Fibroblast of lung (primary cell): ENCODE measurements at regions not wholly inside any gene's neighbourhood (a gene's known extent, or its start where the extent isn't known, plus 50 kb on each side); places are given as distances from the start of the nearest gene placed in this dataset.
"Not testable (repeated sequence)": the region's sequence is repeated elsewhere in the genome, so short reads cannot be mapped to it uniquely, and the experiment has no call there.

ENCODE experiments used
- DNase-seq, 2 donors: peaks; one replicate each; pipeline versions ENCODE4 v3.0.0 to v3.0.0-alpha.2; 2010; ENCODE audit warnings: low read depth in 2 of 2
- H2AFZ ChIP-seq: 2 replicates; pipeline ENCODE4 v1.5.1; 2012; ENCODE audit warnings: low read length, control low read depth, inconsistent platforms
- H3K27ac ChIP-seq: 2 replicates; pipeline ENCODE4 v1.5.1; 2011; ENCODE audit warnings: low read length, control low read depth; ENCODE audit not compliant: insufficient read depth
- H3K27me3 ChIP-seq: 2 replicates; pipeline ENCODE4 v1.5.1; 2011; ENCODE audit warnings: mild to moderate bottlenecking, low read length; ENCODE audit not compliant: control insufficient read depth, insufficient read depth
- H3K36me3 ChIP-seq: 2 replicates; pipeline ENCODE4 v1.5.1; 2011; ENCODE audit warnings: low read length; ENCODE audit not compliant: control insufficient read depth, insufficient read depth
- H3K4me1 ChIP-seq: 2 replicates; pipeline ENCODE4 v1.5.1; 2011; ENCODE audit warnings: low read length; ENCODE audit not compliant: control insufficient read depth, insufficient read depth; ENCODE audit errors: extremely low read depth
- H3K4me2 ChIP-seq: 2 replicates; pipeline ENCODE4 v1.5.1; 2011; ENCODE audit warnings: low read length, control low read depth; ENCODE audit not compliant: insufficient read depth; ENCODE audit errors: extremely low read depth
- H3K4me3 ChIP-seq, 4 experiments: fragments of 200-600 bp in 1 of 4; sonication (generic) in 1 of 4; replicated peaks in 1 of 4; 2 replicates each; pipeline ENCODE4 v1.5.1; 2011 to 2016; ENCODE audit warnings: low read length in 4 of 4, low read depth in 3 of 4, mild to moderate bottlenecking in 3 of 4, control low read depth in 2 of 4, inconsistent platforms in 1 of 4, mixed read lengths in 1 of 4; ENCODE audit not compliant: insufficient read depth in 1 of 4; ENCODE audit errors: control extremely low read depth in 1 of 4
- H3K79me2 ChIP-seq: 2 replicates; pipeline ENCODE4 v1.5.1; 2012; ENCODE audit warnings: mild to moderate bottlenecking, low read length, inconsistent platforms; ENCODE audit not compliant: control insufficient read depth, insufficient read depth
- H3K9ac ChIP-seq: 2 replicates; pipeline ENCODE4 v1.5.1; 2011; ENCODE audit warnings: mild to moderate bottlenecking, low read length, control low read depth; ENCODE audit not compliant: insufficient read depth
- H3K9me3 ChIP-seq: 2 replicates; pipeline ENCODE4 v1.5.1; 2012; ENCODE audit warnings: low read depth, low read length; ENCODE audit not compliant: control insufficient read depth, insufficient read depth
- H4K20me1 ChIP-seq: 2 replicates; pipeline ENCODE4 v1.5.1; 2011; ENCODE audit warnings: low read length; ENCODE audit not compliant: control insufficient read depth, insufficient read depth; ENCODE audit errors: extremely low read depth
- CTCF ChIP-seq, 2 donors: IDR thresholded peaks in 1 of 2; conservative IDR thresholded peaks in 1 of 2; 1 replicate in 1 of 2; 2 replicates in 1 of 2; pipeline ENCODE4 v1.5.1; 2011 to 2012; ENCODE audit warnings: low read length in 2 of 2, control low read depth in 1 of 2, inconsistent platforms in 1 of 2, low read depth in 1 of 2, mild to moderate bottlenecking in 1 of 2

DNA sequence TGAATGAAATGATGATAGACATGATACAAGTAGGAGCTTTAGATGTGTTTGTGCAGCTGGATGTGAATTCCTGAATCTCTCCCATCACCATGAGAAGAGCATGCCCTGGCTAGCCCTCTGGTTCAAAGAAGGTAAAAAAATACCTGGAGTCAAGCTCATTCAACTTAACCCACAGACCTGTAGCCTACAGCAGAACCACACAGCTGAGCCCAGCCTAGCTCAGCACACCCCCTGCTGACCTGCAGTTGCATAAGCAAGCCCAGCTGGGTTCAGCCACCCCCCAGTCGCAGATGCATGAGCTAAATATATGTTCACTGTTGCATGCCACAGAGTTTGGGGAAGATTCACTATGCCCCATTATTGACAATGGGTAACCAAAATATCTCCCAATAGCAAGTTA, 130.6 kb upstream of the RRN3 start:
- not testable (repeated sequence) for DNase-seq, H3K36me3 ChIP-seq, H3K4me3 ChIP-seq, H3K4me1 ChIP-seq, H3K27me3 ChIP-seq, H3K9ac ChIP-seq, H4K20me1 ChIP-seq, H3K27ac ChIP-seq, H2AFZ ChIP-seq, H3K79me2 ChIP-seq, H3K9me3 ChIP-seq, H3K4me2 ChIP-seq

DNA sequence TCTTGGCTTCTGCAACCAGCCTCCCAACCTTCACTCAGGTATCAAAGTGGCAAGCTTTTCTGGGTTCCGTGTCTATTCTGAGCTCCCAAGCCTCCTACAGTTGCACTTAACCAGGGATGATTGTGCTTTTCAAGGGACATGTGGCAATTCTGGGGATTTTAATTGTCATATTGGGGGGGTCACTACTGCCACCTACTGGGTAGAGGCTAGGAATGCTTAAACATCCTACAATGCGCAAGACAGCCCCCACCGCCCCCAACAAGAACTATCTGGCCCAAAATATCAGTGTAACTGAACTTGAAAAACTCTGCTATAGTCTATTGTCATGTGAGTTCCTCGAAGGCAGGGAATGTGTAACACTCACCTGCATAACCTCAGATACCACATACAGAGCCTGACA, 129.3 kb upstream of the RRN3 start:
- not testable (repeated sequence) for H3K79me2 ChIP-seq, H3K9me3 ChIP-seq, H3K4me1 ChIP-seq, H3K4me2 ChIP-seq, H3K27ac ChIP-seq, H3K9ac ChIP-seq, H3K4me3 ChIP-seq, H3K27me3 ChIP-seq, H4K20me1 ChIP-seq, H3K36me3 ChIP-seq, DNase-seq, H2AFZ ChIP-seq

GRCh38 chr16:15219679-15220615, 125.9 kb upstream of the RRN3 start:
- not testable (repeated sequence) for H2AFZ ChIP-seq, H3K4me2 ChIP-seq, H3K9me3 ChIP-seq, H4K20me1 ChIP-seq, H3K4me1 ChIP-seq, H3K9ac ChIP-seq, H3K4me3 ChIP-seq, H3K27me3 ChIP-seq, H3K36me3 ChIP-seq, H3K27ac ChIP-seq, H3K79me2 ChIP-seq
- peak; percentile 48 to 66 for TF ChIP-seq CTCF (conservative IDR thresholded peaks at IDR 0.05 in 1 of 2, IDR thresholded peaks at IDR 0.05 in 1 of 2; ENCODE audit: low read depth in 1 of 2, low read length in 2 of 2)
- DNase-seq: peak; percentile 2

- H3K27me3 ChIP-seq, H3K36me3 ChIP-seq, H3K4me1 ChIP-seq, H3K4me2 ChIP-seq, H2AFZ ChIP-seq, H3K4me3 ChIP-seq, H4K20me1 ChIP-seq, DNase-seq, H3K9ac ChIP-seq, H3K9me3 ChIP-seq, H3K79me2 ChIP-seq, H3K27ac ChIP-seq: not testable (repeated sequence)
These were observed 124.9 kb upstream of the RRN3 start for GRCh38 chr16:15218856-15219500.

DNA sequence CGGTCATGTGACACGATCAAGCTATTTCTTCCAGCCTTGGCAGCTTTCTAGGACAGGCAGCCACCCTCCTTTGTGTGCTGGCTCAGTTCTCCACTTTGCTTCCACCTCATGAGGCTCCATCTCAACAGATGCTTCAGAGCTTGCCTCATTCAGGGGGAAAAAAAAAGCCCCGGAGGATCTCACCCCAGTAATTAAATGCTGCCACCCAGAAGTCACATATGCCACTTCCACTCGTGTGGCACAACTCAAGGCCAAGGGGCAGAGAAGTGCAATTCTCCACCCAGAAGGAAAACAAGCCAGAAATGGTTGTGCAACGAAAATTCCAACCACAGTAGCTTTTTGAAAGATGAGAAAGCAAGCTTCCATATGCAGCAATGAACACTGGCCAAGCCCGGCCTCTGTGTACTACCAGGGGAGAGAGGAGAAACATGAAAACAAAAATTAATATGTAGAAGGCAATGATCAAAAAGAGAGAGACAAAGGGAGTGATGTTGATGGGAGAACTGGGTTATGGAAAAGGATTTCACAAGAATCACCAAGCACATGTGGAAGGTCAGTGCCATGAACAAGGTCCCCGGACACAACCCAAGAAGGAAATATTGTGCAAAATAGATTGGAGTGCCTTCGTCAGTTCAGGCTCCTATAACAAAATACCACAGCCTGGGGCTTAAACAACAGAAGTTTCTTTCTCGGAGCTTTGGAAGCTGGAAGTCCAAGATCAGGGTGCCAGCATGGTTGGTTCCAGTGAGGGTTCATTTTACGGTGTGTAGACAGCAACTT, 113.3 kb upstream of the RRN3 start:
- H3K4me2 ChIP-seq, H4K20me1 ChIP-seq, H3K9me3 ChIP-seq, H3K27me3 ChIP-seq, H3K9ac ChIP-seq, H2AFZ ChIP-seq, H3K36me3 ChIP-seq, H3K4me3 ChIP-seq, H3K27ac ChIP-seq, H3K4me1 ChIP-seq, H3K79me2 ChIP-seq: not testable (repeated sequence)
- peak in 1 of 2 donors; percentile 54 for DNase-seq

- H2AFZ ChIP-seq, H3K9me3 ChIP-seq, H3K4me2 ChIP-seq, H3K27me3 ChIP-seq, H3K27ac ChIP-seq, H3K4me3 ChIP-seq, H3K4me1 ChIP-seq, H3K79me2 ChIP-seq, H4K20me1 ChIP-seq, H3K36me3 ChIP-seq, H3K9ac ChIP-seq: not testable (repeated sequence)
- DNase-seq: peak; percentile 1 to 2
These were observed 112.4 kb upstream of the RRN3 start for GRCh38 chr16:15206439-15206838.
